ENCODE measurements at regions not wholly inside any gene's neighbourhood (a gene's known extent, or its start where the extent isn't known, plus 50 kb on each side); places are given as distances from the start of the nearest gene placed in this dataset.

DNA sequence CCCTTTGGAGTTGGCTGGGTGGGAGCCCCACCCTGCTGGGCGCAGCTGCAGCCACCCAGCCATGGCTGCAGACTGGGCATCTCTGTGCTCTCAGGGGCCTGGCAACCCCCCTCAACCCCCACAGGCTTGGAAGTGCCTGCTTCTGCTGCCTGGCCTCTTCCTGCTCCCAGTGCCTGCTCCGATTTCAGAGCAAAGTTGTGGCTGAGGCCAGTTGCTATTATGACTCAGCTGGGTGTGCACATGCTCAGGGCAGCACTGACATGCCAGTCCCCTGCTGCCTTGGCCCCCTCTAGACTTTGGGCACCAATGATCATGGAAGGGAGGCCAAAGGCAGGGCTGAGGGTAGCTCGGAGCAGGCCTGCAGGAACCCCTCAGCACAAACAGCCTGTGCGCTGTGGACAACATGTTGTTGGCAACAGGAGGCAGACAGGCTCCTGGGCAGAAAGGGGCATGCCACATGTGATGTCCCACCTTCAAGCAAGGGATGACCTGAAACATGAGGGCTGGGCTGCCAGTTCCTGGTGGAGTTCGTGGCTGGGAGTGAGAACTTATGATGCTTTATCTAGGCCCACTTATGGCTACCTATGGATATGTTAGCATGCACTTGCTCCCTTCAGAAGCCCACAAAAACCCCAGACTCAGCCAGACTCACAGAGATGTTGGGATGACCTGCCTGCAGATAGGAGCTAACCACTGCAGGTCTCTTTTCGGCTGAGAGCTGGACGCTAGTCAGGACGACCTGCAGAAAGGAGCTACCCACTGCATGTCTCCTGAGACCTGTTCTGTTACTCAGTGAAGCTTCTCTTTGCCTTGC lies 96.4 kb upstream of the AMOTL1 start:
- intact Hi-C loops (cut with DNase I, micrococcal nuclease): no loop called here
- ATAC-seq: no peak
- DNase-seq: no peak

DNA sequence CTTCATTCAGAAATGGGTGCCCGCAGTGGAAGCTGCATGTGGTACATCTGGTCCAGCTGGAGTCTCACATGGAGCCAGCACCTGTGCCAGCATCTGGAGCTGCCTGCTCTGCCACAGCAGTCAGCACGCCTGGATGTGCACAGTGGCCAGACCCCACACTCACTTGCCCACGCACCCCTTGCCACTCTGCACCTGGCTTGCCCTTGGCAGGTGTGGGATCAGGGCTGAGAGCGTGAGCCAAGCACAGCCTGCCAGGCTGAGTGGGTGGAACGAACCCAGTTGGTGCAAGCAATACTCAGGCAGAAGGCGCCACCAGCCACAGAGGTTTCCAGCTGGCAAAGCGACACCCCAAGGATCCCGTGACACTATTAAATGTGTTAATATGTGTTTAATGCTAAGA lies 95.5 kb upstream of the AMOTL1 start:
- no peak for ATAC-seq
- no peak for DNase-seq
- intact Hi-C loops (cut with DNase I, micrococcal nuclease): no loop called here

DNA sequence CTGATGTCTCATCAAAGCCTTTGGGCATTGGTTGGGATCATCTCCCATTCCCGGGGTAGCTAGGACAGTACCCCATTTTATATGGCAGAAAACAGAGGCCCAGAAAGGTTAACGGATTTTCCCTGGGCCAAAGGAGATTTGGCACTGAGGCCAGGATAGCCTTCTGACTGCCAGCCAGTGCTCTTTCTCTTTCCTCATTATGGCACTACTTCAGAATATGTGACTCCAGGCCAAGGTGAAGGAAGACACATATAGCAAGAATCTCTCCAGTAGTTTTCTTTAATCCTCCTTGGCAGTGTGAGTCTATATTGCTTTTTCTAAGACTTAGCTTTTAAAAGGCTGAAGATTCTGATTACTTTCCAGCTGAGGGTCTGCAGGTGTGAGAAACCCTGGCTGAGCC lies 94.8 kb upstream of the AMOTL1 start:
- DNase-seq (no peak), ATAC-seq (no peak)
- intact Hi-C loops (cut with DNase I, micrococcal nuclease): no loop called here

DNA sequence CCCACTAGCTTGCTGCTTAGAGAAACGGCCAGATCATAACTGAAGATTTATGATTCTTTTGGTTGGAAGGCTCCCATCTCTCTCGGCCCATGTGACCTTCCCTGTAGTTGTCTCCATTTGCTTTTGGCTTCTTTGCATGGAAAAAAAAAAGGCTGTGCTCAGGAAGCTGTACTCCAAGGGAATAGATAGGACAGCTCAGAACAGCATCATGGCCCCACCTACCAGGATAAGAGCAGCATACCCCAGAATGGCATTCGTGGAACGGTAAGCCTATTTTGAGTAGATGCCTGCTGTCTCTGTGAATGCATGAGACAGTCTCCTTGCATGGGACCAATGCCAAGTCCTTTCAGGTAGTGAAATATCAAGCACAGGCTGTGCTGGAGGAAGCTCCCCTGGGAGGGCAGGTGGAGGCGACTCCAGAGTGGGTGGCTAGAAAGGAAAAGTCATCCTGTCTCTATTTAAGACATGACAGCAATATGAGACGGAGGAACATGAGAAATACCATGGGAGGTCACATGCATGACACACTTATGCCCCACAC lies 94.1 kb upstream of the AMOTL1 start:
- ATAC-seq: no peak
- no peak for DNase-seq
- intact Hi-C loops (cut with DNase I, micrococcal nuclease): no loop called here

DNA sequence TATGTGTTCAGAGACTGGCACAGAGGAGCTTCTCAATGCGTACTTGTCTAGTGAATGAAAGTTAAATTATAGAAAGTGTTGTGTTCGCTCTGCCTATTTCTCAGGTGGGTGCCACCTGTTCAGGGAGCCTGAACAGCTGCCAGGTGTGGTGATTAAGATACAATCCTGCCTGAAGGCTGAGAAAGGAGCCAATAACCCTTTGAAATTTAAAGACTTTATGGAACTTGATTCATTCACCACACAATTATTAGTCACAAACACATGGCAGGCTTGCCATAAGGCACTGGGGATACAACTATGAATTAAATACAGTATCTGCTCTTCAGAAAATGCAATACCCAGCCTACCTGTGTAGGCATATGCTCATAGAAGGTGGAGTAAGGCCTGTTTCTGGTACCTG lies 92.9 kb upstream of the AMOTL1 start:
- intact Hi-C loops (cut with DNase I, micrococcal nuclease): no loop called here
- ATAC-seq (no peak), DNase-seq (no peak)

DNA sequence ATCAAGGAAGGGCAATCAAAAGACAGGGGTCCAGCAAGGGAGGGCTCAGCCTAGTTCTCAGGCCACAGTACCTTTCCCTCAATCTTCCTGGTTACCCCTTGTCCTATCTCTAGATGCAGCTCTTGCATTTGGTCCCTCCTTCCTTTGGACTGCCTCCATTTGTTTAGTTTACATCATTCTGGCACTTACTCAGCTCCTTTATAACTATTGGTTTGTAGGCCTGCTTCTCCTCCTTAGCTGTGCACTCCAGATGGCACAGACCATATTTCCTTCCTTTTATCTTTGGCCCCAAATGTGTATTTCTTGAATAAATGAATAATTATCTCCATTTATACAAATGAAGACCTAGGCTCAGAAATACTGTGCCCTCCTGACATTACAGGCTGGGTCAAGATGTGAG lies 92.3 kb upstream of the AMOTL1 start:
- ATAC-seq: no peak
- no peak for DNase-seq
- intact Hi-C loops (cut with DNase I, micrococcal nuclease): no loop called here

DNA sequence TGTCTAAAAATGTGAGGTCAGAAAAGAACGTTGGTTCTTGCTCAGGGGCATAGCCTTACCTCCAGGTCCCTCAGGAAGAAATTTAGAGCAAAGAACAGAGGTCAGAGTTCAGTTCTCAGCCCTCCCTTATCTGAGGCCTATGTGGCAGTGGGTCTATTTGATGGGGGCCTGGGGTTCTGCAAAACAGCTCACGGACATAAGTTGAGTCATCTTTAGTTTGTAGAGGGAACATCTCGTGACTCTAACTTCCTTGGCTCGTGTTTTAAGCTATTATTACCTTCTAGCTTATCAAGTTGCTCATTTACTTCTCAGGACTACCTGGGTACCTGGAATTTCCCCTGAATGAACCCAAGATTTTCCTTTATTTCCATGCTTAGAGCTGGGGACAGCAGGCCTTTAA lies 91.3 kb upstream of the AMOTL1 start:
- DNase-seq: no peak

DNA sequence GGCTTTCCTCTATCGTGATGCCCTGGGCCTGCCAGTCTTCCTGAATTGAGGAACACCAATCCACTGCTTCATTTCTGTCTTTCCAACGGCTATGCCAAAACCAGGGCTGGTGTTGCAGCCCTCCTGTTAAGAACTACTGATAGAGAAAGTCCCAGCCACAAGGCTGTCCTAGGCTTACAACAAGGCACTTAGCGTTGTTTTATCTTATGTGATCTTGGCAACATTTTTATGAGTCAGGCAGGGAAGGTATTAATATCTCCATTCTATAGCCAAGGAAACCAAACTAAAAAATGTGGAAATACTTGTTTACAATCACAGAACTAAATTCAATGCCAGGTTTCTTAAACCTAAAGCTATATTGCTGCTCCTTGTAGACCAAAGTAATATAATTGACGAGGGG lies 89.9 kb upstream of the AMOTL1 start:
- no peak for DNase-seq
- intact Hi-C loops (cut with DNase I, micrococcal nuclease): no loop called here

More for the DNA sequence above, 91.3 kb upstream of the AMOTL1 start:
- intact Hi-C loops (cut with DNase I, micrococcal nuclease): no loop called here
- ATAC-seq: no peak

DNA sequence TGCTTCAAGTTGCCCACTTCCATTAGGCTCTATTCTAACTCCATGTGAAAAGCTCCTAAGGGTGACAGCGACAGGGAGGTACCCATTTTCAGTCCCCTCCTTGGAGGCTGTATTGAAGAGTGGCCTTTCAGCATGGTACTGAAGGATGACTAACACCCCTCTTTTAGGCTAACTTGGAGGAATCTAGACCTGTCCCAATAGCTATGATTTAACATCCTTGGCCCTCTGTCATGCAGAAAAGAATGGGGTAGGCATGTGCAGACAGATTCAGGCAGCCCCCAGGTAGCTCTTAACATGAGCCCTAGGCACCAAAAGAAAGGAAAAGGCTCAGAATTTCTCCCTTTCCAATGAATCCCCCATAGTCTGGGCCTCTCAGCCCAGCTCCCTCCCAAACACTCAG lies 89.3 kb upstream of the AMOTL1 start:
- ATAC-seq (no peak), DNase-seq (no peak)
- intact Hi-C loops (cut with DNase I, micrococcal nuclease): no loop called here

More for the DNA sequence above, 89.9 kb upstream of the AMOTL1 start:
- ATAC-seq: no peak

DNA sequence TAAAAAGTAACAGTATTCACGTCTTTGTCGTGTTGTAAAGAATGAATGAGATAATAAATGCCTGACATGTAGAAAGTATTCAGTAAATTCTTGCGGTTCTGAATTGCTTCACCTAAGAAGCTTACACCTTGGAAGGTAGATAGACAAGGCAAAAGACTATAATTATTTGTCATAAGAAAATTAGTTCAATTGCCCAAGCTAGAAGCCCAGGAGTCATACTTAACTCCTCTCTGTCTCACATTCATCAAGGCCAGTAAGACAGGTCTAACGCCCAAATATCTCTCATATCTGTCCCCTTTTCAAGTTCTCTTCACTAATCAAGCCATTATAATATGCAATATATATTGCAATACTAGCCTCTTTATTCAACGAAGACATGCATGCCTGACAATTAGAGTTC lies 87.7 kb upstream of the AMOTL1 start:
- DNase-seq (no peak), ATAC-seq (no peak)
- intact Hi-C loops (cut with DNase I, micrococcal nuclease): no loop called here

DNA sequence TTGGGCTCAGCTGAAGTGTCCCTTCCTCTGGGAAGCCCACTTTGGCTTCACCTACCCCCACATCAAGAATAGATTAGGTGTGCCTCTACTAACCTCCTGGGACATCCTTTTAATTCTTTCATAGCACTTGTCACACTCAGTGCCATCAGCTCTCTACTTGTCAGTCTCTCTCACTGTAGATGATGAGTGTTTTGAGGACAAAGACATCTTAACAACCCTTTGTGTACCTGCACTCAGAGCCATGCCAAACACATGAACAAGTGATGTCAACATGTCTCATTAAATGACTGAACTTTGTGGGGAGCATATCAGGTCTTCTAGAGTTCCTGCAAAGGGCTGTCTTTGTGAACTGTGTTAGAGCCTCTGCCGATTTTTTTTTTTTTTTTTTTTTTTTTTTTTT lies 87.0 kb upstream of the AMOTL1 start:
- no peak for DNase-seq
- intact Hi-C loops (cut with DNase I, micrococcal nuclease): no loop called here

DNA sequence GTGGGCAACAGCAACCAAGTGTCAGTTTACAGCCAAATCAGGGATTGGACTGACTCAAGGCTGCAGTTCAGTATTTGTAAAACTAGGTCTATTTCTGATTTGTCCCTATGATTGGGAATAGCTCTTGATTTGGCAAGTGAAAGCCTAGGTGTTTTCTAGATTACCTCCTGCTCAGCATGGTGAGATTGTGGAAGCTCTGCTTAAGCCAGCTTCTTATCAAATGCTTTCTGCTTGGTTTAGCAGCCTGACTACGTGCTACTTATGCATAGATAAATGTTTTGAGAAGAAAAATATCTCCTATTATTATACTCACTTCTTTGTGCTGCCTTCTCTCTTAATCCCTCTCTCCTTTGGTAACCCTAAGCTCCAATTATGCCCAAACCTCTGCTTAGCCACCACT lies 86.3 kb upstream of the AMOTL1 start:
- ATAC-seq (no peak), DNase-seq (no peak)
- intact Hi-C loops (cut with DNase I, micrococcal nuclease): no loop called here

More for the DNA sequence above, 87.0 kb upstream of the AMOTL1 start:
- no peak for ATAC-seq

DNA sequence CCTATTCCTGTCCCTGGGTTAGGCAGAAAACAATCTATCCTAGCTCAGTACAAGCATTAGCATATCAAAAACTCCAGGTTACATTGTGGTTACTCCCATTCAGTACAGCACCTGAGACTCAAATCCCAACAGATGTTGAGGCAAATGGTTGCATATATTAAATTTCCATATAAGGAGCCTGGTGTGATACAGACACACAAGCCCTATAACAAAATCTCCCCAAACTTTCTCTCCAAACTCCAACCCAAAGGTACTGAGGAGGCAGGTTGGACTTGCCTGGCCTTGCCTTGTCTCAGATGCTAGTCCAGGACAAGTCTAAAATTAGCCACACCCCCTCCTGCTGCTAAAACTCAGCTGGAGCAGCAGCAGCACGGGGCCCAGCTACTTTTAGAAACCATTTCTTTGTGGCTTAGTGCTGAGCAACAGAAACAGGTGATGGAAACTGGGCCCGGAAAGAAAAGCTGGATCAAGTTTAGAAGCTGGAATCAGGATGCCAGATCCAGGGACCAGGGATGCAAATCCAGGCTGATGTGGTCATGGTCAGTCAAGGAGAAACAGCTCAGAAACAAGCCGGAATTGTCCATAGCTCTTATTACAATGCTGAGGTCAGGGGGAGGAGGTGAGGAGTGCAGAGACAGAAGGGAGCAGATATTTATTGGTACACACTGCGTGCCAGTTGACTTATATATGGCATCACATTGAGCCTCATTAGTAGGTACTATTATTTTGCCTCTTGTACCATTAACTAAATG lies 73.7 kb upstream of the AMOTL1 start:
- intact Hi-C loops (cut with DNase I, micrococcal nuclease): no loop called here
- ATAC-seq: no peak
- DNase-seq: no peak

DNA sequence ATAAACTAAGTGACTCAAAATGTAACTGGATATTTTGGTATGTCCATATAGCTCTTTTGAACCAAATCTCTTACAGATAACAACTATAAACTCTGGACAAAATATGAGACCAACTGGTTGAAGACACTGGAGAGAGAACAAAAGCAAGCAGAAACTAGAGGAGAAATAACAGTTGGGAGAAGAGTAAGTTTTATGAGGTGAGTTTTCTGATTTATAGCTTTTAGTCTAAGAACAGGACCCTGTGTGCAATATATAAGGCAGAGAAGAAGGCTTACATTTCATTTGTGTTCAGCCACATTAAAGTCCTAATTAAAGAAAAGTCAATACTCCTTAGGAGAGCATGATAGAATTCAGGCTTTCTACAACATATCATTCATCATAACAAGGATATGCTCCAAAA lies 71.0 kb upstream of the AMOTL1 start:
- intact Hi-C loops (cut with DNase I, micrococcal nuclease): no loop called here
- DNase-seq: no peak
- no peak for ATAC-seq

DNA sequence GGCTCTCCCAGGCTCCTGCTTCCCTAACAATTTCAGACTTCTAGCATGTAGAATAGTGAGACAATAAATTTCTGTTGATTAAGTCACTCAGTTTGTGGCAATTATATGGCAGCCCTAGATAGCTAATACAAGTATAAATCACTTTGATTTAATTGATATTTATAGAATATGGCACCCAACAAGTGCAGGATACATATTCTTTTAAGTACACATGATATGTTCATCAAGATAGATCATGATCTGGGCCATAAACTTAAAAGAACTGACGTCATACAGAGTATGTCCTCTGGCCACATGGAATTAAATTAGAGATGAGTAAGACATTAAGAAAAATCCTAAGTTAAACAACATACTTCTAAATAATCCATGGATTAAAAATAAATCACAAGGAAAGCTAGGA lies 67.5 kb upstream of the AMOTL1 start:
- intact Hi-C loops (cut with DNase I, micrococcal nuclease): no loop called here

DNA sequence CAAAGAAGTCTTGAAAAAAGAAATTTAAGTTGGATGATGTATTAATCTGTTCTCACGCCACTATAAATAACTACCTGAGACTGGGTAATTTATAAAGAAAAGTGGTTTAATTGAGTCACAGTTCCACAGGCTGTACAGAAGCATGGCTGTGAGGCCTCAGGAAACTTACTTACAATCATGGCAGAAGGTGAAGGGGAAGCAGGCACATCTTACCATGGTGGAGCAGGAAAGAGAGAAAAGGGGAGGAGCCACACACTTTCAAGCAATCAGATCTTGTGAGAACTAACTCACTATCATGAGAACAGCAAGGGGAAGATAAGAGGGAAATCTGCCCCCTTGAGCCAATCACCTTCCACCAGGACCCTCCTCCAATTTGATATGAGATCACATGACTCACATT lies 65.7 kb upstream of the AMOTL1 start:
- ATAC-seq: no peak
- intact Hi-C loops (cut with DNase I, micrococcal nuclease): no loop called here
- no peak for DNase-seq

More for the DNA sequence above, 67.5 kb upstream of the AMOTL1 start:
- DNase-seq: no peak
- ATAC-seq: no peak

DNA sequence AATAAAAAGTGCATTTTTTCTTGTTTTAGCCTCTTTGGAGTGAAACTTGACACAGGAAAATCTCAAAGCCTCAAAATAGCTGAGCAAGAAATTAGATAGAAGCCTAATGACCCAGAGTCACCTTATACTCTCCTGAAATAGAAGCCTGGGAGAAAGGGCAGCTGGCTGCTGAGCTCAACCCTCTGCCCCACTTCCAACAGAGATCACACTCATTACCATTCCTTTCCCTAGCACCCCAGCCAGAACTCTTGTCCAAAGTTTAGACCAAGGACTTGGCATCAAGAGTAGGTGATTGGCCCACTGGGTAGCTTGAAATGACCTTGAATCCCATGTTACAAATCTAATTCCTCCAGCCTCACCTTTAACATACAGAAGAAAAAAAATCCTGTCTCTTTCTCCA lies 62.7 kb upstream of the AMOTL1 start:
- DNase-seq (no peak), ATAC-seq (no peak)
- intact Hi-C loops (cut with DNase I, micrococcal nuclease): no loop called here

DNA sequence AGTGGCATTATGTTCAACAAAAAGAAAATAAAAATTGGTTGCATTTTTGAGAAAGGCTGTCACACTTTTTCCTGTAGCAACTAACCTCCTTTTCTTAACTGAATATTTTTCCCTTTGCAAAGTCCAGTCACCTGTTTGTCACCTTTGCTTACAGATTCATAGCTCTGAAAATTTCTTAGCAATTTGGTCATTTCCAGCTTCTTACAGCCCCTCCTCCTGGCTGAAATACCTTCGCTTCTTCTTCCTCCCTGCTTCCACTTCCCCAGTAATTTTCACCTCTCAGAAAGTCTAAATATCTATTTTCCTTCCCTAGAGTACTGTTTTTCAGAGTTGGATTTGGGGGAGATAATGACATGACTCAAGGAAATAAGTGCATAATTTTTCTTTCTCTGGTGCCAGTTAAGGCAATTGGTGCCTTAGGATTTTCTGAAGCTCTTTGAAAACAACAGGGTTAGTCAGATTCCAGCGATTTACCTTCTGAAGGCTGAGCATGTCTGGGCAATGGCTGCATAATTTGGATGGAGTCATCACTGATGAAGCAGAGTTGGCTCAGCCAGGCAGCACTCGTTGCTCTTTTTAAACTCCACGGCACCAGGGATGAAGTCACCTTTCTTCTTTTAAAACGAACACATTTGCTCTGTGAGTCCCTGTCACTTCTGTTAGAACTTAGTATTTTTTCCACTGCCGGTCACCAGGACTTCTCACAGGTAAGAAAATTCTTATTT lies 62.1 kb upstream of the AMOTL1 start:
- ATAC-seq: no peak
- DNase-seq: no peak
- intact Hi-C loops (cut with DNase I, micrococcal nuclease): no loop called here

DNA sequence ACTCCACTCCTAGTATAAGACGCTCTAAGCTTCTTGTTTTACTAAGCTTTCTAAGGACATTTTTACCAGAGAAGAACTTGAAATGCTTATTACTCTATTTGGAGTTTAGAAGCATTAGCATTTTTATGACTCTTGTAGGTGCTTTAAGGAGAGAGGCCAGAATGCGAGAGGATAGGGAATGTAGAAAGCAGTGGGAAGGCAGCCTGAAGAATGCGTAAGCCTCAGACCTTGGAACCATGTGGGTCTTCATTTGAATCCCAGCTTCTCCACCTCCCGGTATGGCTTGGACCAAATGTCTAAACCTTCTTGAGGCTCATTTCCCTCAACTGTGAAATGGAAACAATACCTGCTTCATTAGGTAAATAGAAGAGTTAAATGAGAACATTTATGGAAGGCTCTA lies 60.0 kb upstream of the AMOTL1 start:
- ATAC-seq (no peak), DNase-seq (no peak)
- intact Hi-C loops (cut with DNase I, micrococcal nuclease): no loop called here

DNA sequence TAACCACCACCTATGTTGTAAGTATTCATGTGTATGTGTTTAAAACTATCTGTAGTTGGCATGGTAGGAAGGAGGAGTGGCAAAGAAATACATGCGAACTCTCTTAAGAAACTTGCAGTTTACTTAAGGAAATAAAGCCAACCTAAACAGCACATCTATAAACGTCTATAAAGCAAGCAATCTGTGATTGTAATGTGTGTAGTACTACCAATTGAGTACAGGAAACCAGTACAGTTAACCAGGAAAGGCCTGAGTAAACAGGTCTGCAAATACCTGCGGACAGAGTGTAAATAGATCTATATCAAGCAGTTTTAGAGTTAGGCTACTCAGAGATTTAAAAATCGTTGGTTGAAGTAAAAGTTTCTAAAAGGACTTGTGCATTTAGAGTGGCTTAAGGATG lies 59.5 kb upstream of the AMOTL1 start:
- peak; percentile 83 for ATAC-seq
- intact Hi-C loops (cut with DNase I, micrococcal nuclease): no loop called here

More for the DNA sequence above, 59.5 kb upstream of the AMOTL1 start:
- no peak for DNase-seq
